OCI-LY1 (cell line): ENCODE measurements at regions not wholly inside any gene's neighbourhood (a gene's known extent, or its start where the extent isn't known, plus 50 kb on each side); places are given as distances from the start of the nearest gene placed in this dataset.

Experiments
- H2AFZ ChIP-seq: fragments of 200-600 bp; sonication (generic), shearing (Covaris generic); 2 replicates; pipeline ENCODE4 v1.6.0; 2014; ENCODE audit warnings: antibody characterized with exemption, mild to moderate bottlenecking, low read length
- H3F3A ChIP-seq: fragments of 200-600 bp; sonication (generic), shearing (Covaris generic); 2 replicates; pipeline ENCODE4 v1.6.0; 2014; ENCODE audit warnings: mild to moderate bottlenecking, antibody characterized with exemption, low read length, moderate library complexity; ENCODE audit not compliant: insufficient read depth
- H3K27ac ChIP-seq: fragments of 200-600 bp; sonication (generic); 2 replicates; pipeline ENCODE4 v1.5.1; 2014; ENCODE audit warnings: low read length, mixed run types, mild to moderate bottlenecking, low read depth; ENCODE audit not compliant: poor library complexity, severe bottlenecking
- H3K27me3 ChIP-seq: fragments of 200-600 bp; sonication (generic); 2 replicates; pipeline ENCODE4 v1.6.0; 2014; ENCODE audit warnings: antibody characterized with exemption, mild to moderate bottlenecking, low read length, moderate library complexity; ENCODE audit not compliant: insufficient read depth
- H3K36me3 ChIP-seq: fragments of 200-600 bp; sonication (generic); 2 replicates; pipeline ENCODE4 v1.6.1; 2014; ENCODE audit warnings: mild to moderate bottlenecking, antibody characterized with exemption, low read length, moderate library complexity, mixed read lengths; ENCODE audit not compliant: insufficient read depth
- H3K4me1 ChIP-seq: fragments of 200-600 bp; sonication (generic); 2 replicates; pipeline ENCODE4 v1.5.1; 2014; ENCODE audit warnings: mild to moderate bottlenecking, low read length, moderate library complexity; ENCODE audit not compliant: insufficient read depth, severe bottlenecking
- H3K4me2 ChIP-seq: fragments of 200-600 bp; sonication (generic), shearing (Covaris generic); 2 replicates; pipeline ENCODE4 v1.6.1; 2014; ENCODE audit warnings: low read length
- H3K4me3 ChIP-seq: fragments of 200-600 bp; sonication (generic); 2 replicates; pipeline ENCODE4 v1.5.1; 2014; ENCODE audit warnings: low read length, low read depth, mild to moderate bottlenecking, mixed read lengths; ENCODE audit not compliant: poor library complexity, severe bottlenecking
- H3K79me2 ChIP-seq: fragments of 200-600 bp; shearing (Covaris generic); 2 replicates; pipeline ENCODE4 v1.6.1; 2016; ENCODE audit warnings: mixed run types, low read length, mixed read lengths; ENCODE audit not compliant: insufficient read depth
- H3K9ac ChIP-seq: fragments of 200-600 bp; sonication (generic), shearing (Covaris generic); 2 replicates; pipeline ENCODE4 v1.6.1; 2014; ENCODE audit warnings: mild to moderate bottlenecking, low read length, mixed read lengths
- H3K9me2 ChIP-seq: fragments of 200-600 bp; sonication (generic), shearing (Covaris generic); 2 replicates; pipeline ENCODE4 v1.6.1; 2014; ENCODE audit warnings: low read depth, mild to moderate bottlenecking, low read length, mixed read lengths
- H3K9me3 ChIP-seq: fragments of 200-600 bp; shearing (Covaris generic); 2 replicates; pipeline ENCODE4 v1.6.1; 2014; ENCODE audit warnings: low read length, mixed read lengths
- H4K20me1 ChIP-seq: fragments of 200-600 bp; sonication (generic), shearing (Covaris generic); 2 replicates; pipeline ENCODE4 v1.6.0; 2016; ENCODE audit warnings: mild to moderate bottlenecking, low read length; ENCODE audit not compliant: insufficient read depth
- CTCF ChIP-seq: fragments of 200-600 bp; sonication (generic), shearing (Covaris generic); IDR thresholded peaks from 2 replicates; pipeline ENCODE4 v1.5.1; 2017; ENCODE audit warnings: mild to moderate bottlenecking, antibody characterized with exemption, low read length, moderate library complexity, mixed read lengths
- EZH2 ChIP-seq: fragments of 200-600 bp; sonication (generic), shearing (Covaris generic); IDR thresholded peaks from 2 replicates; pipeline ENCODE4 v1.8.0; 2017; ENCODE audit warnings: borderline replicate concordance, mixed run types, mild to moderate bottlenecking, antibody characterized with exemption, low read length, moderate library complexity, mixed read lengths

- no peaks in the 10 kb centered on the region for H3K9me2 ChIP-seq
- H3K4me1 ChIP-seq: no peaks in the 10 kb centered on the region
- no peaks in the 10 kb centered on the region for H4K20me1 ChIP-seq
- no peak for TF ChIP-seq CTCF
- H3K4me3 ChIP-seq: no peak overlapping the region
- no peaks in the 10 kb centered on the region for H3F3A ChIP-seq
- H3K9ac ChIP-seq: no peak overlapping the region
- H3K79me2 ChIP-seq: no peaks in the 10 kb centered on the region
- H2AFZ ChIP-seq: no peak overlapping the region
- H3K9me3 ChIP-seq: no peaks in the 10 kb centered on the region
- H3K36me3 ChIP-seq: no peaks in the 10 kb centered on the region
- no peak overlapping the region for H3K4me2 ChIP-seq
- no peaks in the 10 kb centered on the region for H3K27me3 ChIP-seq
- no peak overlapping the region for H3K27ac ChIP-seq
These were observed 80.0 kb upstream of the XIST start for GRCh38 chrX:73932522-73932921.

DNA sequence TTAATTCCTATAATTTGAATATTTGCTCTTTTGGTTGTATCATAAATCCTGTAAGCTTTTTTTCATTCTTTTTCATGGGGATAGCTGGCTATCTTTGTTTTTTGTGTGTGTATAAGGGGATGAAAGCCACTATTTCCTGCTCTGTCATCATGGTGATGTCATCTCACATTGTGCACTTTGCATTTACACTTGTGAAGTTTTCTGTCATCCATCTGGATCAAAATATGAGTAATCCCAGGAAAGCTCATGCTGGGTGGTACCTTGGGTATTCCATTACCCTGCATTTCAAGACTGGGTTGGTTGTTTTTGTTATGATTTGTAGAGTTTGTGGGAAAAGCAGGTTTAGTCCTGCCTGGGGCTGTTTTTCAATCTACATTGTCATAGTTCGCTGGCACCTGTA lies 77.8 kb upstream of the XIST start:
- Histone ChIP-seq H3K4me2 (no peak overlapping the region), H3K27ac (no peak overlapping the region), H4K20me1 (no peaks in the 10 kb centered on the region), H2AFZ (no peak overlapping the region), H3K27me3 (no peaks in the 10 kb centered on the region), H3K9me3 (no peaks in the 10 kb centered on the region), H3K4me1 (no peaks in the 10 kb centered on the region), H3K9me2 (no peaks in the 10 kb centered on the region), H3K79me2 (no peaks in the 10 kb centered on the region), H3F3A (no peaks in the 10 kb centered on the region), H3K9ac (no peak overlapping the region), H3K4me3 (no peak overlapping the region), H3K36me3 (no peaks in the 10 kb centered on the region)
- TF ChIP-seq CTCF (no peak), EZH2 (no peak)

DNA sequence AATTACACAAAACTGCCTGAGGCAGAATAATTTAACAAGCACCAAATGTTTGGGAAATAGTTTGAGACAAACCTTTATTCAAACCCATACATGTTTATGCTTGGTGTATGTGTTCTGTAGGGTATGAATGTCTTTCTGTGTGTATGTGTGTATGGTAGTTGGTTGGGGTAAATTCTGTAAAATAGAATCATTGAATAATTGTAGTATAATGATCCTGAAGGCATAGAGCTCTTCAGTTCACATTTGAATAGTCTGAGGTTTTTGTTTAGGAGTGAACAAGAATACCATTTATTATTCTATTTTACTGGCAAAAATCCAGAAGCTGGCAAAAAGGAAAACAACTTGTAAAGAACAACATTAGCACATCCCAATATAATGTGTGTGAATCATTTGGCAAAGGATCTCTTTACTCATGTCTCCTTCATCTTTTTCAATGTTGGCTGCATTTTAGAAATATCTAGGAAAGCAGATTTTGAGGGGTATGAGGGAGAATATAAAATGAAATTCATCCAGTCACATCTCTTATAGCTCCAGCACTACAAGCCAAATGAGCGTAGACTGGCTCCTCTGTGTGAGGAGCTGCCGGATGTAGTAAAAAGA lies 70.4 kb upstream of the XIST start:
- H2AFZ ChIP-seq: no peak overlapping the region
- no peaks in the 10 kb centered on the region for H3K9me3 ChIP-seq
- H3K27me3 ChIP-seq: no peaks in the 10 kb centered on the region
- no peaks in the 10 kb centered on the region for H3K4me1 ChIP-seq
- no peak for TF ChIP-seq CTCF
- no peak for TF ChIP-seq EZH2
- no peak overlapping the region for H3K9ac ChIP-seq
- H3K27ac ChIP-seq: no peak overlapping the region
- no peak overlapping the region for H3K4me2 ChIP-seq
- no peak overlapping the region for H3K4me3 ChIP-seq
- H3F3A ChIP-seq: no peaks in the 10 kb centered on the region
- H3K79me2 ChIP-seq: no peaks in the 10 kb centered on the region
- no peaks in the 10 kb centered on the region for H3K36me3 ChIP-seq
- no peaks in the 10 kb centered on the region for H4K20me1 ChIP-seq
- H3K9me2 ChIP-seq: no peaks in the 10 kb centered on the region
